ENCODE measurements at regions not wholly inside any gene's neighbourhood (a gene's known extent, or its start where the extent isn't known, plus 50 kb on each side); places are given as distances from the start of the nearest gene placed in this dataset.

GRCh38 chr16:74169687-74170376 lies 126.8 kb upstream of the PSMD7 start:
- no peak for DNase-seq

- DNase-seq = no peak
Measured at GRCh38 chr16:74169066-74169465, 127.5 kb upstream of the PSMD7 start.

DNA sequence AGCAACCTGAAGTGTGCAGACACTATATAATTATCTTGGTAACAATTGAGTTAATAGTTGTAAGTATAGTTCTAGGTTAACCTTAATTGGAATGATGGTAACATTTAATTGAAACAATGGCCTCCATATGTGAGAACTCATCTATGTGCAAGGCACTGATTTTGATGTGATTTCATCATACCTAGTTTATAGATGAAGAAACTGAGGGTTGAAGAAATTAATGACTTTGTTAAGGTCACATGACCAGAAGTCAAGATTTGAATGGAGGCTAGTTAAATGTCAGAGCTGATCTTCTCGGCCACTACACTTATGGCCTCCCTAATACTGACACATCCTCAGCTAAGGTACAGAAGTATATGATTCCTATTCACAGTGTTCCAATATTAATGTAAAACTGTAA lies 128.2 kb upstream of the PSMD7 start:
- no peak for DNase-seq

DNA sequence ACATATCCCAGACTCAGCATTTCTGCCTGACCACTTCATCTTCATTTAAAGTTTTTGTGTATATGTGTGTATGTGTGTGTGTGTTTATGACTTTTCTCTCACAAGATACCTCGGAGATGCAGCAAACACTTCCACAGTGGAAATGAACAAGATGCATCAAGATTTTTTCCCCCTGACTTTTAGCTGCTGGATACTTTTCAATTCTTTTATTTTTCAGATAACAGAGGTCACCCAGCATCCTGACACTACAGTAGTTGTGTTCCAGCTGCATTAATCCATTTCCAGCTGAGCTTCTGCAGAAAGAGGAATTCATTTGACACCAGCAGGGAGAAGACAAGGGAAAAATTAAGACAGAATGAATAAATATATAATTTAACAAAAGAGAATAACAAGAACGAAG lies 130.2 kb upstream of the PSMD7 start:
- DNase-seq = no peak

DNA sequence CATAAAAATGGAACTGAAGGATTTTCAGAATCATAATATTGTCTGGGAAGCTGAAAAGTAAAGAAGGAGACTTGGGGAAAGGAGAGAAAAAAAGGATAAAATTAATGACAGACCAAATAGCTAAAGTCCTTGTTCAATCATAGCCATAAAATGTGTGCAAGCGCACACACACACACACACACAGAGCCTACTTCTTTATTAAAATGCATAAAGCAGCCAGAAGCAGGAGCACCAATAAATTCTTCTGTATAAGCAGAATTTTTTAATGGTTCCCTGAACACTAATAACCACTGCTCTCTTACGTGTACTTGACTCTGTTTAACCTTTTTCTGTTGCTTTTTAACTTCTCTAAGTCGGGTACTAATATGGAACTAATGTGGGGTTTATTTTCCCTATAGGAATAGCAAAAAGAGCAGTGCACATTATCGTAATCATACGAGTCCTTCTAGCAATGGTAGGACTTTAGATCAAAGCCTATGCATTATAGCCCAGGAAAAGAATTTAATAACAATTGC lies 131.0 kb upstream of the PSMD7 start:
- no peak for DNase-seq

DNA sequence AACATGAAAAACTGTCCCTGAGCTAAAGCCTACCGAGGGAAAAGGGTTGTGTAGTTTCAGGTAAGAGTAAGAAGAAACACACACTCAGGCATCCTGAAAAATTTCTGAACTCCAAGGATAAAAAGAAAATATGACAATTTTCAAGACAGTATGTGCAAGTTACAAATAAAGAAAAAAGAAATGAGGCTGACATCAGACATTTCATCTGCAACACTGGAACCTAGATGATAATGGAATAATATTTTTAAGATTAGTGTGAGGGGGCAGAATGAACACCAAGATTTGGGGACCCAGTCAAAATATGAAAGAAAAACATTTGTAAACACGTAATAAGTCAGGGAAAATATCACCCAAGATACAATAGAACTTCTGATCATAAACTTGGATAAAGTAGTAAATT lies 135.9 kb upstream of the PSMD7 start:
- DNase-seq = no peak

DNA sequence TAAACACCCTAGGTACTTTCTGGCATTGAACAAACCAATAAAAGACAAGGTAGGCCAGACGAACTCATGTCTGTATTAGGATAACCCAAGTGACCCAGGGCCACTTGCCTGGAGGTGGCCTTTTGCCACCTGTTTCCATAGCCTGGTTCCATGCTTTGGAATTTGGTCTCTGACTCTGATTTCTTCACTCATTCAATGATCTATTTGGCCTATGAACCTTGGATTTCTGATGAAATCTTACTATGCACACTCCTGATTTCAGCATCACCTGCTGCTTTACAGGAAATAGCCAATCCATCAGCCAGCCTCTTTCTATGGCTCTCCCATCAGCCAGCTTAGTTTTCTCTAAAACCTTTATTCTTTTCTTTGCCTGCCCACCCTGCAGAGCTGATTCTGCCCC lies 142.8 kb upstream of the PSMD7 start:
- DNase-seq = no peak

- no peak for DNase-seq
Measured at GRCh38 chr16:74146643-74147042, 150.0 kb upstream of the PSMD7 start.

DNA sequence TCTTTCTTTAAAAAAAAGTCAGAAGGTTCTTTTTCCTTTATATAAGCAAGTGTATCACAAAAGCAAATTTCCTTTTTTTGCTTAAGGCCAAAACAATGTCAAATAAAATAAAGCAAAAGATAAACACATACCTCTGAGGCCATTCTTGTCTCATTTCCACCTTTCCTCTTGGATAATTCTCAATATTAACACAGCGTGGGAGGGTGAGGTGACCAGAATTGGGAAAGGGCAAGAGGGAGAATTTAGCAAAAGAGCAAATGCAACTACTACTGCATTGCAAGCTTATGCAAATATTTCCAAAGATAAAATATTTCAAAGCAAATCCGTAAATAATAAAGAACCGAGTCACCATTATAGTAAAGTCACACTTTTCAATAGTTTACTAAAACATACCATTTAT lies 153.4 kb upstream of the PSMD7 start:
- no peak for DNase-seq

DNA sequence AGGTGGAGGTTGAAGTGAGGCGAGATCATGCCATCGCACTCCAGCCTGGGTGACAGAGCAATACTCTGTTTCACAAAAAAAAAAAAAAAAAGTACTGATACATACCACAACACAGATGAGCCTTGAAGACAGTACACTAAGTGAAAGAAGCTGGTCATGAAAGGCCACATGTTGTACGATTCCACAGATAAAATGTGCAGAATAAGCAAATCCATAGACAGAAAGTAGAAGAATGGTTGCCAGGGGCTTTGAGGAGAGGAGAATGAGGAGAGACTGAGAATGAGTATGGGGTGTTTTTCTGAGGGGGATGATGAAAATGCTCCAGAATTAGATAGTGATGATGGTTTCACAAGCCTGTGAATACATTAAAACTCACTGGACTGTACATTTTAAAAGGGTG lies 155.6 kb upstream of the PSMD7 start:
- no peak for DNase-seq

DNA sequence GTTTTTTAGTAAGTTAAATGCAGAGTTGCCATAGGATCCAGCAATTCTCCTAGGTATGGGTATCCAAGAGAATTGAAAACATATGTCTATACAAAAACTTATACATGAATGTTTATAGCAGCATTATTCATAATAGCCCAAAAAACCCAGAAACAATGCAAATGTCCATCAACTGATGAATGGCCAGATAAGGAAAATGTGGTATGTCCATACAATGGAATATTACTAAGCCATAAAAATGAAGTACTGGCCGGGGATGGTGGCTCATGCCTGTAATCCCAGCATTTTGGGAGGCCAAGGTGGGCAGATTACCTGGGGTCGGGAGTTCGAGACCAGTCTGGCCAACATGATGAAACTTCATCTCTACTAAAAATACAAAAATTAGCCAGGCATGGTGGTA lies 156.1 kb upstream of the PSMD7 start:
- DNase-seq = no peak

GRCh38 chr16:74123826-74124225 lies 172.8 kb upstream of the PSMD7 start:
- no peak for DNase-seq

DNA sequence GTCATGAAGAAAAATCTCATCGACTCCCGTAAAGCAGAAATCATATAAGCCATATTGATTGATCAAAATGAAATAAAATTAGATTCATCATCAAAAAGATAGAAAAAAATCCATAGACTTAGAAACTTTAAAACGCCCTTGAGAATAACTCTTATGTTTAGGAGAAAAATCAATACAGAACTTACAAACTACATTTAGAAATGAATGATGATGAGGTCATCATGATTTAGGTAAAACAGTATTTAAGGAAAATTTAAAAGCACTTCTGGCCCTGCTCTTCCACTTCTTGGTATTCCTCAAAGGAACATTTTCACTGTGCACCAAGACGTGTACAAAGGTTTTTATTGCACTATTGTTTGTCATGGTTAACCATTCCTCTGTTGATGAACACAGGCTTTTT lies 173.4 kb upstream of the PSMD7 start:
- DNase-seq = no peak

DNA sequence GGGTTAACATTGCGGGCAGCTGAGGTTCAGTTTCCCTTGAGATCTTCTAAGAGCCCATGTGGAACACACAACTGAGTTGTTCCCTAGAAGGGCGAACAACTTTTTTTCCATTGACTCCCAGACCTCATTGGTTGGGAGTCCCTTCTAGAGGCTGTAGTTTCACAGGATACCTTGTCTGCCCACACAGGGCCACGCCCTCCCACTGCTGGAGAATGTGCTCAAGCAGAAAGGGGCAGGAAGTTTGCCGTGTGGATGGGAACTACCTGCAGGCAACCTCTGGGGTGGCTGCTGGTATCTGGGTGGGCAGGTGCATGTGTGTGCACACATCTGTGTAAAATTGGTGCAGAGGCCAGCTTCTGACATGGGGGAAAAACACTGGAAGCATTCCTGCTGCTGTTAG lies 178.8 kb upstream of the PSMD7 start:
- no peak for DNase-seq

GRCh38 chr16:74113545-74113944 lies 183.1 kb upstream of the PSMD7 start:
- no peak for DNase-seq

DNA sequence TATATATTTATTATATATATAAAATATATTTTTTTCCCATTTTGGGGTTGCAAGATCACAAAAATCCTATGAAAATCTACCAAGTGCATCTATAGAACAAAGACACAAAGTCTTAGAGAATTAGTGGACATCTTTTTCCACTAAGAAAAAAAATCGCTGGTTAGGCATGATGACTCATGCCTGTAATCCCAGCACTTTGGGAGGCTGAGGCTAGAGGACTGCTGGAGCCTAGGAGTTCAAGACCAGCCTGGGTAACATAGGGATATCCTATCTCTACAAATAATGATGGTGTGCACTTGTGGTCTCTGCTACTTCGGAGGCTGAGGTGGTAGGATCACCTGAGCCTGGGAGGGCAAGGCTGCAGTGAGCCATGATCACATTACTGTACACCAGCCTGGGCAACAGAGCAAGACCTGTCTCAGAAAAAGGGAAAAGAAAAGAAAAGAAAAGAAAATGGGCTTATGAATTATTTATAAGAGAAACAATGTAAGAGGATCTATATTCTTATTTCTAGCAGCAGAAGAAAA lies 185.1 kb upstream of the PSMD7 start:
- no peak for DNase-seq

DNA sequence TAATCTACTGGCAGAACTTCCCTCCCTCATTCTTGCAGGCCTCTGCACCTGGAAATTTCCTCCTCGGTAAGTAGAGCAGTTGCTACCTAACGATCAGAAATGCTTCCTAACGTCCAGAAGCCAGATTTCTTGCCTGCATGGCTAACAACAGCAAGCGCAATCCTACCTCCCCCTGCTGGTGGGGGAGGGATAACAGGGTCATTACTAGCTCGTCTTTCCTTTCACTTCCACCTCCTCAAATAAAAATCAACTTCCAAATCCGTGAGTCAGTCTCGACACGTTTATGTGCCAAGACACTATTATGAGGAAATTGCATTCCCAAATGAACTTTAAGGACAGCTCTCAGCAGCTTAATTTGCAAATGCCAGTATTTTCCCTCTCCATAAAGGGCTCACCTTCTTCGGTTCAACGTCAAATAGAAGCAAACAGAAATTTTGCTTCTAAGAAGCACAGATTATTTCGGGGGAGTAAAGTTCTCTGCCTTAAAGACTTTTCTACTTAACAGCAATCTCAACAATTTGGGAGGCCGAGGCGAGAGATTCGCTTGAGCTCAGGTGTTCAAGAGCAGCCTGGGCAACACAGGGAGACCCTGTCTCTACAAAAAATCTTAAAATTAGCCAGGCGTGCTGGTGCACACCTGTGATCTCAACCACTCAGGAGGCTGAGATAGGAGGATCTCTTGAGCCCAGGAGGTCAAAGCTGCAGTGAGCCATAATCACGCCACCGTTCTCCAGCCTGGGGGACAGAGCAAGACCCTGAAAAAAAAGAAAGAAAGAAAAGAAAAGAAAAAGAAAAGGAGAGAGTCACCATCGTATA lies 188.6 kb upstream of the PSMD7 start:
- peak; percentile 79 for DNase-seq

DNA sequence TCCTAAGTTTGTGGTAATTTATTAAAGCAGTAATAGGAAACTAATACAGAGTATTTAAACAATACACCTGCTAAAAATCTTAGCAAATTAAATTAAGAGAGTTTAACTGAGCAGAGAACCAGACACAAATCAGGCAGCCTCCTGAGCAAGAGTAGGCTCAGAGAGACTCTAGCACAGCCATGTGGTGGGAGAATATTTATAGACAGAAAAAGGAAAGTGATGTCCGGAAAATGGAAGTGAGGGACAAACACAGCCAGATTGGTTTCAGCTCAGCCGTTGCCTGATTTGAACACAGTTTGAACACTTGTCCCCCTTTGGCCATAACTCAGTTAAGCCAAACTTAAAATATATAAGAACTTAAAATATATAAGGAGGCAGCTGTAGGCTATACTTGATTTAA lies 192.6 kb upstream of the PSMD7 start:
- DNase-seq = no peak

DNA sequence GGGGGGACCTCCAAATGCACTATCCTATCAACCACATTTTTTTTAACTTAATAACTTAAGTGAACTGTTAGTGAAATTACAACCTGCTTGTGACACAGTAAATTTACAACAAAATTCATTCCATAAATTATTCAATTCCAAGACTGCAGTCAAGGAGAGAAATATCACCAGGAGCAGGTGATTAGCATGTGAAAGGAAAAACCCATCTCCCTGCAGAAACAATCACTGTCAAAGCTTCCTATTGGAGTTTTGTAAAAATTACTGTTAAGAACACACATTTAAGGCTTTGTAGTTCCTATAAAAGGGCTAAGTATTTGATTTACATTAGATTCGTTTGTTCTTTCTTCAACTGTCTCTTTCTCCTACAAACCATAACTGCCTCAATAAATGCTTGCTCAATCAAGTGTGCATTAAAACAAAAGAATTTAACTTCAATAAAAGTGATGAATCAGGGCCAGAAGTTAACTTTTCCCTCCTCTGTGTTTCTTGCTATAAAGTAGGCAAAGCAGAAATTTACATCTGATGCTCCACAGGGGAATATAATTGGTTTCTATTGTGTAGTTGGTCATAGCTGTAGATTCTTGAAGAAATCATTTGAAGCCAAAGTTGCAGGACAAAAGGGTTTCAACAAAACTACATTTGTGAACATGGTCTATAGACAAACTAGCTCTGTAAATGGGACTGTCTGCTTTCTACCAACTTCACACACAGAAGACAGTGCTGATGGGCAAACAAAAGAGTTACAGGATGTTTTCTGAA lies 195.1 kb upstream of the PSMD7 start:
- no peak for DNase-seq

DNA sequence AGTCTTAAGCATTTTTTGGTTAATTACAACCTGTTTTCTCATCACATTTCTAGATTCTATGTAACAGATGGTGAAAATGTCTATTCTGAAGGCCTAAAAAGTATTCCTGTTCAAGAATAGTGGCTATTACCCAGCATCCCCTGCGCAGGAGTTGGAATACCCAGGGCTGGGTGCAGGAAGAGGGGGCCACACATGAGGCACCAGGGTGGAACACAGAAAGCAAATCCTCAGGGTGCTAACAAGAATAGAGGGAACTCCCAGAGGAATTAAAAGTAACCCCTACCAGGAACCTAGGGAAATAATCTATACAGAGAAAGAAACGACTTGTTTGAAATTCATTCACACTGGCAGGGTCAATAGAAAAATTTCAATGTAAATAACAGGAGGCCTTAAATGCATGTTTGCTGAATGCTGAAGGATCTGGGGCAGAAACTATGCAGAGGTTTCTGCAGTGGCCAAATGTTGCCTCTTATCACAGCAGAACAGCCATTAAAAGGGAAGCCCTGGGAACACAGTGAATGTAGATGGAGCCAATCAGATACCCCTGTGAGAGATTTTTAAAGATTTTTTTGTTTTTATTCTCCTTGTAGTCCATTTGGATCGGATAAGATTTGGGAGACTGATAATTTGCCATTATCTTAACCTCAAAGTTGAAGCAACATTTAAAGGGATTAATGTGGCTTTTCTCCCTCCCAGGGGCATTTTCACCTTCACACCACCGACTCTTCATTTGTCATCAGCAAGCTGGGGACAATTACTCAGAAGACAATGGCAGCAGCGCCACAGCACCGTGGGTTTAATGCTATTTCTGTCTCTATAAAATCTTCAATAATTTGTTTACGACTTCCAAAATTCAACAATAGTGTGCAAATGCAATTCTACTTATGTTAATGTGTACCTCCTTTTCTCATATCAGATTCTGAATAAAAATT lies 196.0 kb upstream of the PSMD7 start:
- DNase-seq = no peak

- no peak for DNase-seq
Measured at GRCh38 chr16:74099530-74099929, 197.1 kb upstream of the PSMD7 start.

- DNase-seq = no peak
Measured at GRCh38 chr16:74094962-74095361, 201.7 kb upstream of the PSMD7 start.

Data from suppressor macrophage treated with lipopolysaccharide for 4 hours (primary cell).